ENCODE measurements at regions not wholly inside any gene's neighbourhood (a gene's known extent, or its start where the extent isn't known, plus 50 kb on each side); places are given as distances from the start of the nearest gene placed in this dataset.

GRCh38 chr2:195505701-195506100 lies 151.3 kb upstream of the SLC39A10 start:
- Histone ChIP-seq H3K27me3 (ENCODE audit: insufficient read depth, low read length) (no peaks in the 10 kb centered on the region), H3K79me2 (ENCODE audit: control insufficient read depth, insufficient read depth, low read length, poor library complexity) (no peaks in the 10 kb centered on the region), H3K9me3 (ENCODE audit: insufficient read depth, low read depth, low read length) (peaks cover 1% of the 10 kb centered on the region), H3K4ac (ENCODE audit: low read depth, low read length) (no peak overlapping the region), H3K4me2 (ENCODE audit: low read length) (no peak overlapping the region), H3K79me1 (ENCODE audit: low read length) (no peaks in the 10 kb centered on the region), H3K18ac (ENCODE audit: low read length) (no peak overlapping the region), H2BK12ac (ENCODE audit: low read length) (no peak overlapping the region), H3K23ac (ENCODE audit: low read length) (no peak overlapping the region), H4K8ac (ENCODE audit: low read depth, low read length) (no peak overlapping the region), H3K36me3 (ENCODE audit: control insufficient read depth in 1 of 2, insufficient read depth in 2 of 2, low read length in 2 of 2) (no peaks in the 10 kb centered on the region), H2AFZ (ENCODE audit: insufficient read depth, low read length, poor library complexity) (no peak overlapping the region), H2BK5ac (ENCODE audit: low read depth, low read length, poor library complexity) (no peak overlapping the region), H4K91ac (ENCODE audit: low read depth, low read length) (no peak overlapping the region), H3K4me3 (ENCODE audit: low read depth, low read length) (no peak overlapping the region), H2AK5ac (ENCODE audit: low read length) (no peak overlapping the region), H3K4me1 (ENCODE audit: control insufficient read depth in 1 of 2, insufficient read depth in 2 of 2, low read length in 2 of 2) (no peaks in the 10 kb centered on the region), H4K12ac (ENCODE audit: low read depth, low read length) (no peak overlapping the region), H3K14ac (ENCODE audit: low read length) (no peak overlapping the region), H3K27ac (ENCODE audit: low read depth, low read length) (no peak overlapping the region), H2BK120ac (ENCODE audit: insufficient read depth, low read length, poor library complexity) (no peak overlapping the region), H3K9ac (ENCODE audit: low read length) (no peak overlapping the region)
- no peak for DNase-seq
- no CpG with 5 or more reads among the region's 2 CpGs for WGBS (ENCODE audit: extremely low coverage, insufficient coverage, insufficient read length)

GRCh38 chr2:195503208-195503607 lies 153.8 kb upstream of the SLC39A10 start:
- H2AK5ac ChIP-seq (ENCODE audit: low read length): no peak overlapping the region

GRCh38 chr2:195501746-195502145 lies 155.3 kb upstream of the SLC39A10 start:
- no peak overlapping the region for H4K12ac ChIP-seq (ENCODE audit: low read depth, low read length)
- no peak overlapping the region for H2BK12ac ChIP-seq (ENCODE audit: low read length)
- no peaks in the 10 kb centered on the region for H3K79me2 ChIP-seq (ENCODE audit: control insufficient read depth, insufficient read depth, low read length, poor library complexity)
- H4K8ac ChIP-seq (ENCODE audit: low read depth, low read length): no peak overlapping the region
- no peak overlapping the region for H2BK120ac ChIP-seq (ENCODE audit: insufficient read depth, low read length, poor library complexity)
- H2AFZ ChIP-seq (ENCODE audit: insufficient read depth, low read length, poor library complexity): no peak overlapping the region
- peaks cover 1% of the 10 kb centered on the region for H3K79me1 ChIP-seq (ENCODE audit: low read length)
- DNase-seq: peak; percentile 19 to 44
- no peak overlapping the region for H3K23ac ChIP-seq (ENCODE audit: low read length)
- H3K27me3 ChIP-seq (ENCODE audit: insufficient read depth, low read length): no peaks in the 10 kb centered on the region
- no peaks in the 10 kb centered on the region for H3K36me3 ChIP-seq (ENCODE audit: control insufficient read depth in 1 of 2, insufficient read depth in 2 of 2, low read length in 2 of 2)
- no peak overlapping the region for H3K4me3 ChIP-seq (ENCODE audit: low read depth, low read length)
- no peak overlapping the region for H2BK5ac ChIP-seq (ENCODE audit: low read depth, low read length, poor library complexity)
- H3K4me2 ChIP-seq (ENCODE audit: low read length): no peak overlapping the region
- no peak overlapping the region for H3K9ac ChIP-seq (ENCODE audit: low read length)
- no peaks in the 10 kb centered on the region for H3K4me1 ChIP-seq (ENCODE audit: control insufficient read depth in 1 of 2, insufficient read depth in 2 of 2, low read length in 2 of 2)
- H2AK5ac ChIP-seq (ENCODE audit: low read length): no peak overlapping the region
- no peak overlapping the region for H3K27ac ChIP-seq (ENCODE audit: low read depth, low read length)
- H3K4ac ChIP-seq (ENCODE audit: low read depth, low read length): no peak overlapping the region
- no peak overlapping the region for H3K14ac ChIP-seq (ENCODE audit: low read length)
- H4K91ac ChIP-seq (ENCODE audit: low read depth, low read length): no peak overlapping the region
- no CpG with 5 or more reads among the region's 7 CpGs for WGBS (ENCODE audit: extremely low coverage, insufficient coverage, insufficient read length)
- no peaks in the 10 kb centered on the region for H3K9me3 ChIP-seq (ENCODE audit: insufficient read depth, low read depth, low read length)
- no peak overlapping the region for H3K18ac ChIP-seq (ENCODE audit: low read length)

More at GRCh38 chr2:195503208-195503607, 153.8 kb upstream of the SLC39A10 start:
- Histone ChIP-seq H4K8ac (ENCODE audit: low read depth, low read length) (no peak overlapping the region), H3K14ac (ENCODE audit: low read length) (no peak overlapping the region), H3K4me1 (ENCODE audit: control insufficient read depth in 1 of 2, insufficient read depth in 2 of 2, low read length in 2 of 2) (no peaks in the 10 kb centered on the region), H3K27me3 (ENCODE audit: insufficient read depth, low read length) (no peaks in the 10 kb centered on the region), H3K18ac (ENCODE audit: low read length) (no peak overlapping the region), H2BK120ac (ENCODE audit: insufficient read depth, low read length, poor library complexity) (no peak overlapping the region), H2BK12ac (ENCODE audit: low read length) (peak overlapping the region; percentile 30), H3K4me3 (ENCODE audit: low read depth, low read length) (no peak overlapping the region), H2AFZ (ENCODE audit: insufficient read depth, low read length, poor library complexity) (no peak overlapping the region), H4K12ac (ENCODE audit: low read depth, low read length) (no peak overlapping the region), H3K79me2 (ENCODE audit: control insufficient read depth, insufficient read depth, low read length, poor library complexity) (no peaks in the 10 kb centered on the region), H3K9ac (ENCODE audit: low read length) (no peak overlapping the region), H3K4me2 (ENCODE audit: low read length) (no peak overlapping the region), H3K27ac (ENCODE audit: low read depth, low read length) (no peak overlapping the region), H3K36me3 (ENCODE audit: control insufficient read depth in 1 of 2, insufficient read depth in 2 of 2, low read length in 2 of 2) (no peaks in the 10 kb centered on the region), H3K9me3 (ENCODE audit: insufficient read depth, low read depth, low read length) (peaks cover 1% of the 10 kb centered on the region), H4K91ac (ENCODE audit: low read depth, low read length) (no peak overlapping the region), H3K79me1 (ENCODE audit: low read length) (no peaks in the 10 kb centered on the region), H3K23ac (ENCODE audit: low read length) (no peak overlapping the region), H2BK5ac (ENCODE audit: low read depth, low read length, poor library complexity) (no peak overlapping the region), H3K4ac (ENCODE audit: low read depth, low read length) (no peak overlapping the region)
- no peak for DNase-seq
- no CpG with 5 or more reads among the region's 6 CpGs for WGBS (ENCODE audit: extremely low coverage, insufficient coverage, insufficient read length)

GRCh38 chr2:195500879-195501278 lies 156.1 kb upstream of the SLC39A10 start:
- WGBS (ENCODE audit: extremely low coverage, insufficient coverage, insufficient read length): no CpG with 5 or more reads among the region's 2 CpGs
- no peak overlapping the region for H3K4ac ChIP-seq (ENCODE audit: low read depth, low read length)
- no peak overlapping the region for H3K14ac ChIP-seq (ENCODE audit: low read length)
- H3K4me2 ChIP-seq (ENCODE audit: low read length): no peak overlapping the region
- H3K27ac ChIP-seq (ENCODE audit: low read depth, low read length): no peak overlapping the region
- H3K9me3 ChIP-seq (ENCODE audit: insufficient read depth, low read depth, low read length): no peaks in the 10 kb centered on the region
- no peak overlapping the region for H2AFZ ChIP-seq (ENCODE audit: insufficient read depth, low read length, poor library complexity)
- H3K36me3 ChIP-seq (ENCODE audit: control insufficient read depth in 1 of 2, insufficient read depth in 2 of 2, low read length in 2 of 2): no peaks in the 10 kb centered on the region
- peak overlapping the region; percentile 34 for H2BK12ac ChIP-seq (ENCODE audit: low read length)
- H3K79me2 ChIP-seq (ENCODE audit: control insufficient read depth, insufficient read depth, low read length, poor library complexity): no peaks in the 10 kb centered on the region
- H2AK5ac ChIP-seq (ENCODE audit: low read length): no peak overlapping the region
- no peak overlapping the region for H2BK120ac ChIP-seq (ENCODE audit: insufficient read depth, low read length, poor library complexity)
- H3K23ac ChIP-seq (ENCODE audit: low read length): no peak overlapping the region
- no peaks in the 10 kb centered on the region for H3K27me3 ChIP-seq (ENCODE audit: insufficient read depth, low read length)
- DNase-seq: no peak
- H3K4me3 ChIP-seq (ENCODE audit: low read depth, low read length): no peak overlapping the region
- H4K91ac ChIP-seq (ENCODE audit: low read depth, low read length): no peak overlapping the region
- H4K12ac ChIP-seq (ENCODE audit: low read depth, low read length): no peak overlapping the region
- no peak overlapping the region for H2BK5ac ChIP-seq (ENCODE audit: low read depth, low read length, poor library complexity)
- no peak overlapping the region for H3K18ac ChIP-seq (ENCODE audit: low read length)
- H3K4me1 ChIP-seq (ENCODE audit: control insufficient read depth in 1 of 2, insufficient read depth in 2 of 2, low read length in 2 of 2): no peaks in the 10 kb centered on the region
- no peak overlapping the region for H4K8ac ChIP-seq (ENCODE audit: low read depth, low read length)
- peaks cover 1% of the 10 kb centered on the region for H3K79me1 ChIP-seq (ENCODE audit: low read length)
- no peak overlapping the region for H3K9ac ChIP-seq (ENCODE audit: low read length)

All from trophoblast cell (in vitro differentiated cells and primary cell).